SK-N-SH (cell line): ENCODE measurements at regions not wholly inside any gene's neighbourhood (a gene's known extent, or its start where the extent isn't known, plus 50 kb on each side); places are given as distances from the start of the nearest gene placed in this dataset.

Experiments
- EZH2phosphoT487 ChIP-seq: fragments of 200-600 bp; sonication (generic); IDR thresholded peaks from 2 replicates; pipeline ENCODE4 v1.6.1; 2017; ENCODE audit warnings: low read depth, mixed run types, mild to moderate bottlenecking, antibody characterized with exemption, moderate library complexity, borderline replicate concordance
- FOSL2 ChIP-seq: IDR thresholded peaks from 2 replicates; pipeline ENCODE4 v1.4.0; 2012; ENCODE audit warnings: low read depth, mild to moderate bottlenecking, moderate library complexity, borderline replicate concordance
- GABPA ChIP-seq: IDR thresholded peaks from 2 replicates; pipeline ENCODE4 v1.4.0; 2012; ENCODE audit warnings: low read depth, mild to moderate bottlenecking
- JUND ChIP-seq: IDR thresholded peaks from 2 replicates; pipeline ENCODE4 v1.4.0; 2012
- MXI1 ChIP-seq: IDR thresholded peaks from 2 replicates; pipeline ENCODE4 v1.6.1; 2012; ENCODE audit warnings: mild to moderate bottlenecking, low read depth, low read length, improper control_type of control experiment
- POLR2AphosphoS5 ChIP-seq: IDR thresholded peaks from 2 replicates; pipeline ENCODE4 v1.6.1; 2012; ENCODE audit warnings: low read depth, low read length
- RAD21 ChIP-seq: IDR thresholded peaks from 2 replicates; pipeline ENCODE4 v1.6.1; 2012; ENCODE audit warnings: mild to moderate bottlenecking, low read length
- RCOR1 ChIP-seq: fragments of 150-350 bp; IDR thresholded peaks from 2 replicates; pipeline ENCODE4 v1.6.1; 2017; ENCODE audit warnings: antibody characterized with exemption, low read length
- SIN3A ChIP-seq: IDR thresholded peaks from 2 replicates; pipeline ENCODE4 v1.6.1; 2012; ENCODE audit warnings: low read depth, mild to moderate bottlenecking, low read length, moderate library complexity, borderline replicate concordance
- TCF12 ChIP-seq: IDR thresholded peaks from 2 replicates; pipeline ENCODE4 v1.4.0; 2012
- TF ChIP-seq, protein P1 (sequence below): fragments of 200-600 bp; sonication (generic); IDR thresholded peaks from 2 replicates; pipeline ENCODE4 v1.6.1; 2017; ENCODE audit warnings: antibody characterized with exemption, mild to moderate bottlenecking, moderate library complexity
- TF ChIP-seq, protein P2 (sequence below): IDR thresholded peaks from 2 replicates; pipeline ENCODE4 v1.4.0; 2012; ENCODE audit warnings: low read depth, borderline replicate concordance
- TF ChIP-seq, protein P3 (sequence below): IDR thresholded peaks from 2 replicates; pipeline ENCODE4 v1.6.1; 2012; ENCODE audit warnings: mild to moderate bottlenecking, low read depth, low read length, moderate library complexity
- TF ChIP-seq, protein P4 (sequence below): fragments of 150-350 bp; IDR thresholded peaks from 2 replicates; pipeline ENCODE4 v1.6.1; 2016; ENCODE audit warnings: mild to moderate bottlenecking, low read depth, low read length

DNA sequence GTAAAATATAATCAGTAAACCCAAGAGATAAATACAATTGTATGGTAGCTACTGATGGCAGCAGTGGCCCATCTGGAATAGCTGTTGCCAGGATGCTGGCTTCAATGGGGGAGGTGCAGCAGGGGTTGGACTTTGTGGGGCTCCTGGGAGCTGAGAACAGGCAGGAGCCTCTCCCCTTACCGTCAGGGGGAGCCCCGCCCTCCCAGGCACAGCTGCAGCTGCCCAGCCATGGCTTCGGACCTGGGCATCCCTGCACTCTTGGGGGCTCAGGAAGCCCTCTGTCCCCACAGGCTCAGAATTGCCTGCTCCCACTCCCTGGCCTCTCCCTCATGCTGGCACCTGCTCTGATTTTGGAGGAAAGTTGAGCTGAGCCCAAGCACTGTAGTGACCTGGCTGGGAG is 741.1 kb downstream of the CDH11 start:
- TF ChIP-seq JUND = no peak
- TF ChIP-seq, protein P1, sequence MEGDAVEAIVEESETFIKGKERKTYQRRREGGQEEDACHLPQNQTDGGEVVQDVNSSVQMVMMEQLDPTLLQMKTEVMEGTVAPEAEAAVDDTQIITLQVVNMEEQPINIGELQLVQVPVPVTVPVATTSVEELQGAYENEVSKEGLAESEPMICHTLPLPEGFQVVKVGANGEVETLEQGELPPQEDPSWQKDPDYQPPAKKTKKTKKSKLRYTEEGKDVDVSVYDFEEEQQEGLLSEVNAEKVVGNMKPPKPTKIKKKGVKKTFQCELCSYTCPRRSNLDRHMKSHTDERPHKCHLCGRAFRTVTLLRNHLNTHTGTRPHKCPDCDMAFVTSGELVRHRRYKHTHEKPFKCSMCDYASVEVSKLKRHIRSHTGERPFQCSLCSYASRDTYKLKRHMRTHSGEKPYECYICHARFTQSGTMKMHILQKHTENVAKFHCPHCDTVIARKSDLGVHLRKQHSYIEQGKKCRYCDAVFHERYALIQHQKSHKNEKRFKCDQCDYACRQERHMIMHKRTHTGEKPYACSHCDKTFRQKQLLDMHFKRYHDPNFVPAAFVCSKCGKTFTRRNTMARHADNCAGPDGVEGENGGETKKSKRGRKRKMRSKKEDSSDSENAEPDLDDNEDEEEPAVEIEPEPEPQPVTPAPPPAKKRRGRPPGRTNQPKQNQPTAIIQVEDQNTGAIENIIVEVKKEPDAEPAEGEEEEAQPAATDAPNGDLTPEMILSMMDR = no peak
- TF ChIP-seq, protein P2, sequence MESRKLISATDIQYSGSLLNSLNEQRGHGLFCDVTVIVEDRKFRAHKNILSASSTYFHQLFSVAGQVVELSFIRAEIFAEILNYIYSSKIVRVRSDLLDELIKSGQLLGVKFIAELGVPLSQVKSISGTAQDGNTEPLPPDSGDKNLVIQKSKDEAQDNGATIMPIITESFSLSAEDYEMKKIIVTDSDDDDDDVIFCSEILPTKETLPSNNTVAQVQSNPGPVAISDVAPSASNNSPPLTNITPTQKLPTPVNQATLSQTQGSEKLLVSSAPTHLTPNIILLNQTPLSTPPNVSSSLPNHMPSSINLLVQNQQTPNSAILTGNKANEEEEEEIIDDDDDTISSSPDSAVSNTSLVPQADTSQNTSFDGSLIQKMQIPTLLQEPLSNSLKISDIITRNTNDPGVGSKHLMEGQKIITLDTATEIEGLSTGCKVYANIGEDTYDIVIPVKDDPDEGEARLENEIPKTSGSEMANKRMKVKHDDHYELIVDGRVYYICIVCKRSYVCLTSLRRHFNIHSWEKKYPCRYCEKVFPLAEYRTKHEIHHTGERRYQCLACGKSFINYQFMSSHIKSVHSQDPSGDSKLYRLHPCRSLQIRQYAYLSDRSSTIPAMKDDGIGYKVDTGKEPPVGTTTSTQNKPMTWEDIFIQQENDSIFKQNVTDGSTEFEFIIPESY = no peak
- TF ChIP-seq GABPA = no peak
- TF ChIP-seq, protein P3, sequence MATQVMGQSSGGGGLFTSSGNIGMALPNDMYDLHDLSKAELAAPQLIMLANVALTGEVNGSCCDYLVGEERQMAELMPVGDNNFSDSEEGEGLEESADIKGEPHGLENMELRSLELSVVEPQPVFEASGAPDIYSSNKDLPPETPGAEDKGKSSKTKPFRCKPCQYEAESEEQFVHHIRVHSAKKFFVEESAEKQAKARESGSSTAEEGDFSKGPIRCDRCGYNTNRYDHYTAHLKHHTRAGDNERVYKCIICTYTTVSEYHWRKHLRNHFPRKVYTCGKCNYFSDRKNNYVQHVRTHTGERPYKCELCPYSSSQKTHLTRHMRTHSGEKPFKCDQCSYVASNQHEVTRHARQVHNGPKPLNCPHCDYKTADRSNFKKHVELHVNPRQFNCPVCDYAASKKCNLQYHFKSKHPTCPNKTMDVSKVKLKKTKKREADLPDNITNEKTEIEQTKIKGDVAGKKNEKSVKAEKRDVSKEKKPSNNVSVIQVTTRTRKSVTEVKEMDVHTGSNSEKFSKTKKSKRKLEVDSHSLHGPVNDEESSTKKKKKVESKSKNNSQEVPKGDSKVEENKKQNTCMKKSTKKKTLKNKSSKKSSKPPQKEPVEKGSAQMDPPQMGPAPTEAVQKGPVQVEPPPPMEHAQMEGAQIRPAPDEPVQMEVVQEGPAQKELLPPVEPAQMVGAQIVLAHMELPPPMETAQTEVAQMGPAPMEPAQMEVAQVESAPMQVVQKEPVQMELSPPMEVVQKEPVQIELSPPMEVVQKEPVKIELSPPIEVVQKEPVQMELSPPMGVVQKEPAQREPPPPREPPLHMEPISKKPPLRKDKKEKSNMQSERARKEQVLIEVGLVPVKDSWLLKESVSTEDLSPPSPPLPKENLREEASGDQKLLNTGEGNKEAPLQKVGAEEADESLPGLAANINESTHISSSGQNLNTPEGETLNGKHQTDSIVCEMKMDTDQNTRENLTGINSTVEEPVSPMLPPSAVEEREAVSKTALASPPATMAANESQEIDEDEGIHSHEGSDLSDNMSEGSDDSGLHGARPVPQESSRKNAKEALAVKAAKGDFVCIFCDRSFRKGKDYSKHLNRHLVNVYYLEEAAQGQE = no peak
- no peak for TF ChIP-seq RAD21
- no peak for TF ChIP-seq RCOR1
- no peak for TF ChIP-seq TCF12
- TF ChIP-seq FOSL2 = no peak
- no peak for TF ChIP-seq POLR2AphosphoS5
- TF ChIP-seq, protein P4, sequence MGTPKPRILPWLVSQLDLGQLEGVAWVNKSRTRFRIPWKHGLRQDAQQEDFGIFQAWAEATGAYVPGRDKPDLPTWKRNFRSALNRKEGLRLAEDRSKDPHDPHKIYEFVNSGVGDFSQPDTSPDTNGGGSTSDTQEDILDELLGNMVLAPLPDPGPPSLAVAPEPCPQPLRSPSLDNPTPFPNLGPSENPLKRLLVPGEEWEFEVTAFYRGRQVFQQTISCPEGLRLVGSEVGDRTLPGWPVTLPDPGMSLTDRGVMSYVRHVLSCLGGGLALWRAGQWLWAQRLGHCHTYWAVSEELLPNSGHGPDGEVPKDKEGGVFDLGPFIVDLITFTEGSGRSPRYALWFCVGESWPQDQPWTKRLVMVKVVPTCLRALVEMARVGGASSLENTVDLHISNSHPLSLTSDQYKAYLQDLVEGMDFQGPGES = no peak
- TF ChIP-seq EZH2phosphoT487 = no peak
- no peak for TF ChIP-seq SIN3A
- TF ChIP-seq MXI1 = no peak
